T-helper 1 cell (primary cell): ENCODE measurements at regions not wholly inside any gene's neighbourhood (a gene's known extent, or its start where the extent isn't known, plus 50 kb on each side); places are given as distances from the start of the nearest gene placed in this dataset.
"Not testable (repeated sequence)": the region's sequence is repeated elsewhere in the genome, so short reads cannot be mapped to it uniquely, and the experiment has no call there.

ENCODE experiments used
- DNase-seq, 5 donors: peaks; one replicate each; pipeline ENCODE4 v3.0.0-alpha.2; 2012 to 2020

DNA sequence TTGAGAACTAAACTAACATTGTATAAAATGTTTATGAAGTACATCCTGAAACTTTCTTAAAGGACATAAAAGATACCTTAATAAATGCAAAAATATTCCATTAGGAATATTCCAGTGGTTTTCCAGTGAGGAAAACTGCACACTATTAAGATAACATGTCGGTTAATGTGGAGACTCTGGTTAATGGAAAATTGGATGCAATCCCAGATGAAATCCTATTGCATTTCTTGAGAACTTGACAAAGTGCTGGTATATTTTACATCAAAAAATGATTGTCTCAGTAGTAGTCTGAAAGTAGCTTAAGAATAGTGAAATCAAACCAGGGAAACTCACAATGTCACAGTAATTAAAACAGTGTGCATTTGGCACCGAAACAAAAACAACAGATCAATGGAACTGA is 202.5 kb upstream of the MON1B start:
- no peak for DNase-seq

DNA sequence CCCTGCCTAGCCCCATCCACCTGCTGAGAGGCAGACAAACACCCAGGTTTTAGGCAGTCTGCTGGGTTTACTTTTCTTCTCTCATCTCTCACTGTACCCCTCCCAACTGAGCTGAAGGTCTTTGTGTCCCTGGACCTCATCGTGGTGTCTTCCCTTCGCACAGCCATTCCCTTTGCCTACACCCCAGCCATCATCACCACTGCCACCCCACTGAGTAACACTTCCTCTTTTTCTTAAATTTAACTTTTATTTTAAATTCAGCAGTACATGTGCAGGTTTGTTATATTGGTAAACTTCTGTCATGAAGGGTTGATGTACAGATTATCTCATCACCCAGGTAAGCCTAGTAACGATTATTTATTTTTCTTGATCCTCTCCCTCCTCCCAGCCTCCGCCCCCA is 188.3 kb upstream of the MON1B start:
- no peak for DNase-seq

DNA sequence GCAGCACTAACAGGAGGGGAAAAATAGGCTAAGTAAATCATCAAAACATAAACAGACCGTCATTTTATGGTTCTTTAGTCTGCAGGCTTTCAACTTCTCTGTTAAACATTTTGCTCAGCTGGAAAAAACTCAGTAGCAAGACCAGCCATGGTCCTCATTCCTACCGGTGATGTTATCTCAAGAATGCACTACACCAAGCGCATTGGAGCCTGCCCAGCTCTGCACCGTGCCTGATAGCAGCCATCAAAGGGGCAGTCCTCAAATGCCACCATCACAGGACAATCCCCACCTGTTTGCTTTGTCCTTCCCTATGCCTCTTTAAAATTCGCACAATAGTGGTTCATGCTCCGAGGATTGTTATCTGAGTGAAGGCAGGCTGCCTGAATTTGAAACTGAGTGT is 181.5 kb upstream of the MON1B start:
- no peak for DNase-seq

DNA sequence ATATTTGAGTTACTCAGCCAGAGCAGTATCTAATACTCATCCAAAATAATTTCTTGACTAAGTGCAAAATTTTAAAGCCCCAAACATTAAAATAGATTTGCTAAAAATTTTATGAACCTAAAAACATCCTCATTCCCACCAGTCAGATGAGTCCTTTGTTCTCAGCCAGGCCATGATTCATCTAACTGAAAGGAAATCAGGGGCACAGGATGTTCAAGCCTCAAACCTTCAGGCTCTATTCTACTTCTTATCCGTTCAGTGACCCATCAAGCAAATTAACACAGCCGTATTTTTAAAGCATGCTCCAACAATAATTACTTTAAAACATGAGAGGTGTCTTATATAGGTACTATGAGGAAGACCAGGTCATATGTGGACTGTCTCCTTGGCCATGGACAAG is 176.5 kb upstream of the MON1B start:
- no peak for DNase-seq

DNA sequence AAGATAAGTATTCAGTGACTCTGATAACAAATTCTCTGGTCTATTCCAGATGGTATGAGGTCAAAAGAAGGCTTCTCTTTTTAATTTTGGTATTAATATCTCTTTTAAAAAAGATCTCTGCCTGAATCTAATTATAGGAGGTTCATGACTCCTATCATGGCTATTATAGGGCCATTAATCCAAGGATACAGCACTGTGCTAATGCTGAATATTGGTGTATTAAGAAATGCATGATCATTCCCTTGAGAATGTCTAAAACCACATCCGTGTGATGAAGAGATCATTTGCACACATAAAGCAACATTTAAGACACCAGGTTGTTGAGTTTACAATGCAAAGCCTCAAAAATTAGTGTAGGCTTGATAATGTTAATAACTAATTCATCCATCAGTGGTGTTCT is 160.4 kb upstream of the MON1B start:
- DNase-seq: no peak

DNA sequence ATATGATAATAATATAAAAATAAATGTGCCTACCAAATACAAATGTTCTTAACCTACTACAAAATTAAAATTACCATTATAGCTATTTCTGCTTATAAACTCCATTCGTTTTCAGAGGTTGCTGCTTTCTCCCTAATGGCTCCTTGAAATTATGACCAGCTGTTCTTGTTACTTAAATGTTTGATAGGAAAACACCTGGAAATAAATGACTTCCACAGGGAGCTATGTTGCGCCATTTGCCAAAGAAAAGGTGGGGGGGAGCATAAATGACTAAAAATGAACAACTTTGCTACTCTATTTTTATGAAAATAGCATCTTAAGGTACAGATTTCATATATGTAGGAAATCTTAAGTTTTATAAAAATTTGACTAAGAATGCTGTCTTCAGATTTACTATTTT is 157.5 kb upstream of the MON1B start:
- DNase-seq: no peak

DNA sequence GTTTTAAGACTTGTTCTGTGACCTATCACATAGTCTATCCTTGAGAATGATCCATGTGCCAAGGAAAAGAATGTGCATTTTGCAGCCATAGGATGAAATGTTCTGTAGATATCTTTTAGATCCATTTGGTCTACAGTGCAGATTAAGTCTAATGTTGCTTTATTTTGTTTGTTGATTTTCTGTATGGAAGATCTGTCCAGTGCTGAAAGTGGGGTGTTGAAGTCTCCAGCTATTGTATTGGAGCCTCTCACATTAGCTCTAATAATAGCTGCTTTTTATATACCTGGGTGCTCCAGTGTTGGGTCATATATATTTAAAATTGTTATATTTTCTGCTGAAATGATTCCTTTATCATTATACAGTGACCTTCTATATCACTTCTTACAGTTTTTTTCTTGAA is 155.6 kb upstream of the MON1B start:
- no peak for DNase-seq

DNA sequence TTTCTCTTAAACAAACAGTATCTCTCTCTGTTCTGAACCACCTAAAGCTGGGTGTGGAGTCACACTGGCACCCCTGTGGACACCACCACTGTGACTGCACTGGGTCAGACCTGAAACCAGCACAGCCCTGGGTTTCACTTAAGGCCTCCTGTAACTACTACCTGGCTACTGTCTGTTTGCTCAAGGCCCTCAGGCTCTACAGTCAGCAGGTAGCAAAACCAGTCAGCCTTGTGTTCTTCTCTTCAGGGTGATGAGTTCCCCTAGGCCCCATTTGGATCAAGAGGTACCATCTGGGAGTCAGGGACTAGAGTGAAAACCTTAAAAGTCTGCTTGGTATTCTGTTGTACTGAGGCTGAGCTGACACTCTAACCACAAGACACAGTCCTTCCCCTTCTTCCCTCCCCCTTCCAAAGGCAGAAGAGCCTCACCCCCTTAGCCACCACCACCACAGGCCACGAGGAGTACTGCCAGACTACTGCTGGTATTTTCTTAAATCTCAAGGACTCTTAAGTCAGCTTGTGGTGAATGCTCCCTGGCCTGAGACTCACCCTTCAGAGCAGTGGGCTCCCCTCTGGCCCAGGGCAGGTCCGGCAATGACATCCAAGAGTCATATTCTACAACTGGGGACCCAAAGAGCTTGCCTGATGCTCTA is 153.2 kb upstream of the MON1B start:
- DNase-seq: no peak

DNA sequence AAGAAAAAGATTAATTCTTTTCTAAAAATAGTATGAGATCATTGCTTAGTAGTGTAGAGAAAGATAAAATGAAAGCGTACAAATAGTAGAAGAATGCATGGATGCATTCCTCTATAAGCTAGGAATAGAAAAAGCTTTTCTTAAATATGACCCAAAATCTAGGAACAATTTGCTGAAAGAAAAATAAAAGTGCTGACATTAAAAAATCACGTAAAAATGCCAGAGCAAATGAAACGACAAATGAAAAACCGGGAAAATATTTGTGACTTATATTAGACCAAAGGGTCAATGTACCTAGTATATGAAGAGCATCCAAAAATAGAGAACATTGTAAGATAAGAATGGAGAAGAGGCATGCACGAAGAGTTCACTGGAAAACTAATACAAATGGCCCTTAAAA is 149.5 kb upstream of the MON1B start:
- no peak for DNase-seq

DNA sequence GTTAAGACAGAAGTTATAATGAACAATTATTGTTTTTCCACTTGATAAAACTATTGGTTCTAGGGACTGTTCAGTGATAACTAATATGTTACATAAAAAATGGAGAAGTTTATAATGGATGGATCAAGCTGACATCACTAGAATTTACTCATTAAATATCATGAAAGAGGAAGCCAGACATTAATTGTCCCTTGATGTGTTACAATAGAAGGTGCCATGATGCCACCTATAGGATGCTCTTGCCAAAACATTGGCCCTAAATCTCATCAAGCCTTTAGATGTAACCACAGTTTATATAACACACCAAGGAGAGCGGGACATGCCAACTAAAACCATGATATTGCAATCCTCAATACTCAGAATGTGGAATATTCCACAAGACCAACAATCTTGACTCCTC is 147.9 kb upstream of the MON1B start:
- DNase-seq: no peak

DNA sequence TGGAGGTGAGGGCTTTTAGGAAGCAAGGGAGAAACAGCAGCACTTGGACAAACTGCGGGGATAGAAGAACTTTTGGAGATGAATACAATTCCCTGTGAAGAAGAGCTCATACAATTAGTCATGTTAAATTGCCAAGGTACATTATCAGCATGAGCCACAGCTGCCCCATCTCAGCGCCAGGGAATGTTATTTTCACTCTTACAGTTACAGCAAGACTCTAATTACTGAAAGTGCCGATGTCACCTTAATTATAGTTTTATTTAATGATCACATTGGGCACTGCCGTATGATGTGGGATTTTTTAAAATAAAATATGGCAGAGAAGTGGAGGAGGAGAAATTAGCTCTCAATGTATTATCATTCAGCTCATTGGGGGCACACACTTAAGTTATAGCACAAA is 144.8 kb upstream of the MON1B start:
- DNase-seq: no peak

DNA sequence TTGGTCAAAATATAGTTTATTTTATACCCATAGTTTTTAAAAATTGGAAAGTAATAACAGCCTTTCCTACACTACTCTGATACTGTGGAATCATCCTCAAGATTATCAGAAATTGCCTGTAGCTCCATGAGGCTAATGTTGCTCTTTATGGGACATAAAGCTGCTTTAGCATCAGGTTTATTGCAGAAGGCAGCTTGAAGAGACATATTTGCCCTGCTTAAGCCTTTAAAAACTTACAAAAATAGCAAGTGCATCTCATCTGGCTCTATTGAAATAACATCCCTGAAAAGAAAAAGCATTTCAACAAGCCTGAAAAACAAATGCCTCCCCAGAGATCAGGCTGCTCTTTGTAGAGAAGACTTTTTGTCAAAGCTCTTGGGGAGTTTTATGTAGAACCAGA is 142.9 kb upstream of the MON1B start:
- DNase-seq: no peak

DNA sequence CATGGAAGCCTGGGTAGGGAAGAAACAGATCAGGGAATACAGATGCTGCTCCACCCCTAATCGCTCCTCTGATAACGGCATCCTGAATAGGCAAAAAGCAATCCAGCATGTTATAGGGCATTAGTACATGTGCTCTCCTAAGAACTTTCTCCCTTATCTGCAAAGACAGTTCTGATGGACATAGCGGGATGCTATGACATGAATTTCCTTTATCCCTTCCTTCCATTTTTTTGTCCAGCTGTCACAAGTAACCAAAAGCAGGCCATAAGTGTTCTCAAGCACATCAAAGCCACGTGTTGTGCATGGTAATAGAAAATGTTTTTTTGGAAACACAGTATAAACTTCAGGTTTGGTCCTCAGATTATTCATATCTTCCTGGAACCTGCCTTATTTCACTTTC is 141.4 kb upstream of the MON1B start:
- no peak for DNase-seq

DNA sequence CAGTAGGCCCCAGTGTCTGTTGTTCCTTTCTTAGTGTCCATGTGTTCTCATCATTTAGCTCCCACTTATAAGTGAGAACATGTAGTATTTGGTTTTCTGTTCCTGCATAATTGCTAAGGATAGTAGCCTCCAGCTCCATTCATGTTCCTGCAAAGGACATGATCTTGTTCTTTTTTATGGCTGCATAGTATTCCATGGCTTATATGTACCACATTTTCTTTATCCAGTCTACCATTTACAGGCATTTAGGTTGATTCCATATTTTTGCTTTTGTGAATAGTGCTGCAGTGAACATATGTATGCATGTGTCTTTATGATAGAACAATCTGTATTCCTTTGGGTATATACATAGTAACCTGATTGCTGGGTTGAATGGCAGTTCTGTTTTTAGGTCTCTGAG is 134.4 kb upstream of the MON1B start:
- not testable (repeated sequence) for DNase-seq

DNA sequence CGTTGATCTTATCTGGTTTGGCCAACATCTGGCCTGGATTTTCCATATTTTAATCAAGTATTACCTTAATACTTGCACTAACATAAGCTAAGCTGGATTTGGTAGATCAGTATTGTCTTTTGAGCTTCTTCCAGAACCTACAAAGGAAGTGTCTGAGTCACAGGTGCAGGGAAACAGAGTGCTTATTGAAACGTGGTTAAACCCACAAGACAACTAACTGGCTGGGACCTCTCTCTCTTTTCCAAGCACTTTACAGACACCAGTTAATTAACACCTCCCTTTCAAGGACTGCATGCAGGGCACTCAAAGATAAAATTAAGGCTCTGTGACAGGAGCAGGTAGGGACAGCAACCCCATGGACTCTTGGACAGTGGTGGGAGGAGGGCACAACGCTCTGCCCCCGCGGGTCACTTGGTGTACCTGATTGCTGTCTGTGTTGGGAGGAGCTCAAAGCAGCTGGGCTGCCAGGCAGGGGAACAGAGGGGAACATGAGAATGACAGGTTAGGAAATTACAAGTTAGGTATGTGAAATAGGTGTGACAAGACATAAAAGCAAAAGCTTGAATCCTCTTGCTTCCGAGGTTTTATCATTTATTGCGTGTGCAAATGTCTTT is 133.7 kb upstream of the MON1B start:
- DNase-seq: no peak

DNA sequence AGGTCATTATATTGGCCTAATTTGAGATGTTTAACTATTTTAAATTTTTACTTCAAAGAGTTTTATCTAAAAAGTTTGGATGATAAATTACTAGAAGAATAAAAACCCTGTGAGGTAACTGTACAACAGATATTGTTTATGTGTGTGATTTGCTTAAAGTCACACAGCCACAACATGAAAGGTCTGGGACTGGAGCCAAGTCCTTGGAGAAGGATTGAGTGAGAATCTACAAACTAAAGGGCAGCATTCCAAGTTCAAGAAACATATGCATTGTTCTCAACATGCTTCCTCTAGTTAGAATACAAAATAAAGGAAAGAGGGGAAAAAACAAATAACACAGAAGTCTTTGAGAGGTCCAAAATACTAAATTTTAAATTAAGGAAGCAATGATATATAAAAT is 131.5 kb upstream of the MON1B start:
- no peak for DNase-seq

DNA sequence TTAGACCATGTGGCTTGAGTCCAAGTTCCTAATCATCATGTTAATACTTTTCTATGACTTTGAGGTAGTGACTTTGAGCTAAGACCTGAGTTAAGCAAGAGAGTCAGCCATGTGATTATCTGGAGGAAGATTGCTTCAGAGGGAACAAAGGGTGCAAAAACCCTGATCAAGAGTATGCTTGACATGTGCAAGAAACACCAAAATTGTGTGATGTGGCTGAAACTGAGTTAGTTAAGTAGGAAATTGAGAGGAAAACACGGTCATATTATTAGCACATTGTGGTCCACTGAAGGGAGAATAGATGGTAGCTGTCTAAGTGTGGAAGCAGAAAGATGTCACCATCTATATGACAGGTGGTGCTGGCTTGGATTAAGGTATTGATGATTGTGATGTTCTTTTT is 130.4 kb upstream of the MON1B start:
- DNase-seq: no peak

DNA sequence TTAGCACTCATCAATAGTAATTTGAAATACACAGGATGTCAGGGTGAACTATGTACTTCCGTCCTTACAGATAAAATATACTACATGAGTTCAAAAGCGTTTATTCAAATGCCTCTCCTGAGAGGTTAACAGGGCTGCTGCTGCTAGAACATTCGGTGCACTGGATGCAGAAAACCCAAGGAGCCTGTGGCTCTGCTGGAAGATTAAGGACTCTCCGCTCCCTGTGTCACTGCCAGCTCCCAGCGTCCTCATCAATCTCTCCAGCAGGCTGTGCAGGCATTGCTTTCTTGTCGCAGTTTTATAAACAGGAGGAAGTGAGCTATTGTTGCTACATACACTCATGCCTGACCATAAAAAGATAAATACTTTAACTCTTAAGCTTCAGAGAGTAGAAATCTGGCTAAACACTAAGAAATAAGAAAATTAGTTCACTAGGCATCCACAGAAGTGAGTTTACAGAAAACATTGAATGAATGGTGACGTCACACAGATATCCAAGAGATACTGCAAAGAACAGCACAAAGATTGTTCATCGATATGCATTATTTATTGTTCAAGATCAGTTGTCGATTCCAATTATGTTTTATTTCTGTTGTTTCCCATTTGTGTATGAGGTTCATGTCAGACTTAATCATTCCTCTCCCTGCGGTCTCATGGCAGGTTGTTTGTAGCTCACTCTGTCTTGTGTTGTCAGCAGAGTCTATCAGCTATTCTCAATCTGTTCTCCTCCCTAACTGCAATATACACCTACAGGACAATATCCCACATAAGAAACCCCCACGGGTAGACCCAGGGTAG is 127.9 kb upstream of the MON1B start:
- no peak for DNase-seq

DNA sequence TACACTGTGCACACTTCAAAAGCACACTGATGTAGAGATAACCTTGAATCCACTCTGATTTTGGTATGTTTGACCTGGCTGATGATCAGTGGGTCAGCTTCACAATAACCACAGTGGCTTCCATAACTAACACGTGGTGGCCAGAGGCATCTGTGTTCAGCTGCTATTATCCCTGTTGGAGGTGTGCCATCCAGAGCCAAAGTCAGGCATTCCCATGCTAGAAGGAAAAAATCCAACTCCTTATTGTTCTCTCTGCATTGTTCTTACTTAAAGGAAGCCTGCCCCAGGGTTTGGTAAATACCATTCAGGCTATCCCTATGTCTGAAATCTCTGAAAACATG is 127.3 kb upstream of the MON1B start:
- DNase-seq: no peak

DNA sequence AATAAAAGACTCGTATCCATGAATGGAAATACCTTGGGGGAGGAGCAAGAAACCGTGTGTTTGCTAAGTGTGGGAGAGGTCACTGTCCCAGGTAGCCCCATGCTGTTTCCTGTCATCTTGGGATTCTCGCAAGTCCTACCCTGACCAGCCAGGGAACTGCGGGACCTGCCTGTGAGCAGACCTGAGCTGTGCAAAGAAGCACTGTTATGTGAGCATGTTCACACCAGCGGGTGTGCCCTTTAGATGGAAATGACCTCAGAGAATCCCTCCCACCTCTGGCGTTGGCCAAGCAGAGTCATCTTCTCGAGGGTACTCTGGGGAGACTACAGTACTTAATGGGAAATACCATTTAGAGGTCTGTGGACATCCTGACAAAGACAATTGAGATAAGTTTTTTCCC is 127.0 kb upstream of the MON1B start:
- no peak for DNase-seq

DNA sequence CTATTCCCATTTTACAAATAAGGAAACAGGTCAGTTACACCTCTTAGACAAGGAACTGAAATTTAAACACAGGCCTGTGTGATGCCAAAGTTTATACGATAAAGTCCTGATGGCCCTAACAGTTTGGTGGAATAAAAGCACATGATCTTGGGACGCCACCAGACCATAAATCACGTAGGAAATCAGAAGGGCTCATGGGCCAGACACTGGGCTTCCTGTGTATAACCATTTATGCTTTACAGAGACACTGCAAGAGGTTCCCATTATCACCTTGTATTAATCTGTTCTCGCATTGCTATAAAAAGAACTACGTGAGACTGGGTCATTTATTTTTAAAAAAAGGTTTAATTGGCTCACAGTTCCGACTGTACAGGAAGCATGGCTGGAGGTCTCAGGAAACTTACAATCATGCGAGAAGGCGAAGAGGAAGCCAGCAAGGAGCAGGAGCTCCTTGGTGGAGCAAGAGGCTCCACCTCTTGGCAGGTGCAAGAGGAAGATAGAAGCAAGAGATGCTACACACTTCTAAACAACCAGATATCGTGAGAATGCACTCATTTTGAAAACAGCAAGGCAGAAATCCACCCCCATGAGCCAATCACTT is 124.0 kb upstream of the MON1B start:
- DNase-seq: no peak

DNA sequence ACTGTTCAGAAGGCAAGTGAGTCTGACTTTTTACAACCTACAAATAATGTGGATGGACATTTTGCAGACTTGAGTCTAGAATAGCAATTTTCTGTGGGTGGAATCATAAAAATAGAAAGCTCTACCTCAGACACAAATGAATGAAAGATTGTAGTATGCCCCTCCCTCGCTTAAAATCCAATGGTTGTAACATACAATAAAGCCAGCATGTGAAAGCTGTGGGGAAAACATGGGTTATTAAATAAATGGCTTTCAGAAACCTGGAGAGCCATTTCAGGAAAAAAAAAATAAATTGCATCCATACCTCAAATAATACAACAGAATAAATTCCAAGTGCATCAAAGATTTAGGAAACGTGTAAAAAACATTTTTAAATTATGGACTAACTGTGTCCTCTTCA is 123.1 kb upstream of the MON1B start:
- DNase-seq: no peak

DNA sequence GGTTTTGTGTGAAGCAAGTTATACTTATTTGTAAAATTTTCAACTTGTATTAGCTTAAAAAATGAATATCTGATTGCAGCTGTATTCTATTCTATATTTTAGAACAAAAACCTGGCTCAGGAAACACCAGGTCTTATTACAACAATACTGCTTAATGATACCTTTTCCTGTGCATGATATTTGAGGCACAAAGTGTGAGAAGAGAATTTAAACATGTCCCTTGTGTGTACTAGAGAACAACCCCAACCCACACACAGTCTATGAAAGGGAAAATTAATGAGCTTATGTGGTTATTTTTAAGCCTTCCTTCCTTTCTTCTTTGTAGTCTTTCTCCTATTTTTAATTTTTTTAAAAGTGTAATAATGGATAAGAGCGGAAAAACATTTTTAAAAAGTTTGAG is 122.6 kb upstream of the MON1B start:
- DNase-seq: no peak

DNA sequence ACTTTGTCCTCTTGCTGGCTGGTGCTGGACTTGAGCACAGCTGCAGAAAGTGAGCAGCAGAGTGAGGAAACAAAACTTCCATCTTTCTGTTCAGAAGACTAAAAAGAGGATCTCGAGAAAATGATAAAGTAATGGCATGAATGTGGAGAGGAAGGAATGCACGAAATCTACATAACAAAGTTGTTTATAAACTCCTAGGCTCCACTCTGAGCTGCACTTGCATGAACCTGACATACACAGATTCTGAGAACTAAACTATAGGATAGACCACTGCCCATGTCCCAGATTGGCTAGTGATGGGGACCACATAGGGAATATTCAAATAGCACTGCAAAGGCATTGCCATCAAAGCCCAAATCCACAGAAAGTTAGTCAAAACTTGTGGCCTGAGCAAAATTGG is 121.1 kb upstream of the MON1B start:
- no peak for DNase-seq
